NCI-H1436 (cell line): ENCODE measurements at regions not wholly inside any gene's neighbourhood (a gene's known extent, or its start where the extent isn't known, plus 50 kb on each side); places are given as distances from the start of the nearest gene placed in this dataset.
"Not testable (repeated sequence)": the region's sequence is repeated elsewhere in the genome, so short reads cannot be mapped to it uniquely, and the experiment has no call there.

Experiments
- DNase-seq: peaks from one replicate; lab custom pipeline; 2025; lab: John Stamatoyannopoulos, UW

GRCh38 chr12:127803545-127803944, 463.4 kb upstream of the TMEM132C start:
- no peak for DNase-seq

GRCh38 chr12:127809275-127809674, 457.7 kb upstream of the TMEM132C start:
- DNase-seq = no peak

- no peak for DNase-seq
Observed at GRCh38 chr12:127810041-127810440, 456.9 kb upstream of the TMEM132C start.

- DNase-seq = not testable (repeated sequence)
Observed at GRCh38 chr12:127810459-127810858, 456.5 kb upstream of the TMEM132C start.

GRCh38 chr12:127811988-127812387, 455.0 kb upstream of the TMEM132C start:
- no peak for DNase-seq

- DNase-seq = no peak
Observed at GRCh38 chr12:127813147-127813546, 453.8 kb upstream of the TMEM132C start.

- DNase-seq = no peak
Observed at GRCh38 chr12:127819056-127819455, 447.9 kb upstream of the TMEM132C start.

- DNase-seq = no peak
Observed at GRCh38 chr12:127820271-127820670, 446.7 kb upstream of the TMEM132C start.

- no peak for DNase-seq
Observed at GRCh38 chr12:127820846-127821245, 446.1 kb upstream of the TMEM132C start.

GRCh38 chr12:127822809-127823411, 444.1 kb upstream of the TMEM132C start:
- no peak for DNase-seq

GRCh38 chr12:127823801-127824200, 443.2 kb upstream of the TMEM132C start:
- DNase-seq = no peak

GRCh38 chr12:127829281-127830064, 437.5 kb upstream of the TMEM132C start:
- DNase-seq = no peak

- DNase-seq = no peak
Observed at GRCh38 chr12:127830065-127830460, 436.9 kb upstream of the TMEM132C start.

- no peak for DNase-seq
Observed at GRCh38 chr12:127830730-127831129, 436.2 kb upstream of the TMEM132C start.

GRCh38 chr12:127832172-127832571, 434.8 kb upstream of the TMEM132C start:
- no peak for DNase-seq

- not testable (repeated sequence) for DNase-seq
Observed at GRCh38 chr12:127836802-127837201, 430.2 kb upstream of the TMEM132C start.

- no peak for DNase-seq
Observed at GRCh38 chr12:127857661-127858060, 409.3 kb upstream of the TMEM132C start.

- no peak for DNase-seq
Observed at GRCh38 chr12:127860536-127860935, 406.4 kb upstream of the TMEM132C start.

GRCh38 chr12:127861406-127861805, 405.6 kb upstream of the TMEM132C start:
- DNase-seq = no peak

GRCh38 chr12:127873306-127873705, 393.7 kb upstream of the TMEM132C start:
- DNase-seq = no peak

GRCh38 chr12:127881371-127882140, 385.4 kb upstream of the TMEM132C start:
- DNase-seq = no peak

- DNase-seq = no peak
Observed at GRCh38 chr12:127883013-127883412, 384.0 kb upstream of the TMEM132C start.
